Esophagus squamous epithelium (tissue), 5 donors: ENCODE measurements at regions not wholly inside any gene's neighbourhood (a gene's known extent, or its start where the extent isn't known, plus 50 kb on each side); places are given as distances from the start of the nearest gene placed in this dataset.

Experiments used
- DNase-seq: peaks from one replicate; lab custom pipeline; 2025; lab: John Stamatoyannopoulos, UW
- H3K27ac ChIP-seq, 4 donors: fragments of 200-600 bp; sonication (generic); one replicate each; pipeline ENCODE4 v1.5.1; 2016 to 2019; ENCODE audit warnings: mild to moderate bottlenecking in 1 of 4
- H3K27me3 ChIP-seq, 4 donors: fragments of 200-600 bp; sonication (generic); 1 replicate in 3 of 4; 2 replicates in 1 of 4; pipeline versions ENCODE4 v1.5.1 to v1.6.0; 2017 to 2021; ENCODE audit warnings: antibody characterized with exemption in 1 of 4
- H3K36me3 ChIP-seq, 3 donors: fragments of 200-600 bp; sonication (generic); one replicate each; pipeline ENCODE4 v1.5.1; 2016 to 2019
- H3K4me1 ChIP-seq, 3 donors: fragments of 200-600 bp; sonication (generic); one replicate each; pipeline ENCODE4 v1.5.1; 2017 to 2019
- H3K4me3 ChIP-seq, 4 donors: fragments of 200-600 bp; sonication (generic); 1 replicate in 3 of 4; 2 replicates in 1 of 4; pipeline ENCODE4 v1.5.1; 2016 to 2019; ENCODE audit warnings: mild to moderate bottlenecking in 2 of 4, moderate library complexity in 1 of 4
- H3K9me3 ChIP-seq, 3 donors: fragments of 200-600 bp; sonication (generic); one replicate each; pipeline ENCODE4 v1.5.1; 2016 to 2019
- CTCF ChIP-seq, 6 experiments: fragments of 450-650 bp in 4 of 6; fragments of 200-600 bp in 2 of 6; sonication (generic) in 2 of 6; IDR thresholded peaks; one replicate each; pipeline ENCODE4 v1.5.1; 2016 to 2019; ENCODE audit warnings: antibody characterized with exemption in 6 of 6, mild to moderate bottlenecking in 4 of 6, moderate library complexity in 4 of 6
- POLR2A ChIP-seq, 4 donors: fragments of 450-650 bp; IDR thresholded peaks; one replicate each; pipeline ENCODE4 v1.6.1; 2017; ENCODE audit warnings: antibody characterized with exemption in 4 of 4, mild to moderate bottlenecking in 4 of 4, moderate library complexity in 3 of 4
- WGBS, 2 donors: methylation state at CpG; one replicate each; pipeline ENCODE4 v1.1.5; 2018; 5-methylcytosine and 5-hydroxymethylcytosine counted together
- intact Hi-C: fragments of 100-400 bp; cut with DNase I; formaldehyde crosslinking; loops from one replicate; pipeline ENCODE4 v1.15.0; 2022
- donor health status: DM: yes; HTN: yes; CAD: no.

- no peaks in the 10 kb centered on the region for H3K9me3 ChIP-seq
- H3K27me3 ChIP-seq = no peaks in the 10 kb centered on the region
- no peaks in the 10 kb centered on the region for H3K36me3 ChIP-seq
- intact Hi-C loops = no loop called here
- TF ChIP-seq CTCF (IDR thresholded peaks at IDR 0.05) = no peak
- TF ChIP-seq POLR2A (IDR thresholded peaks at IDR 0.05) = no peak
- H3K4me1 ChIP-seq = no peaks in the 10 kb centered on the region
- no peak for DNase-seq
- no peak overlapping the region for H3K4me3 ChIP-seq
- 75 to 81% methylated on average over 8 to 10 of the region's 10 CpGs for WGBS, 2 donors
- H3K27ac ChIP-seq = no peak overlapping the region
Measured at GRCh38 chr14:29150659-29151058, 384.1 kb downstream of the FOXG1 start.

GRCh38 chr14:29156096-29156495, 389.5 kb downstream of the FOXG1 start:
- Histone ChIP-seq H3K27me3 (no peaks in the 10 kb centered on the region), H3K27ac (no peak overlapping the region), H3K4me1 (no peaks in the 10 kb centered on the region), H3K9me3 (no peaks in the 10 kb centered on the region), H3K4me3 (no peak overlapping the region), H3K36me3 (no peaks in the 10 kb centered on the region)
- intact Hi-C loops = no loop called here
- TF ChIP-seq POLR2A (IDR thresholded peaks at IDR 0.05) (no peak), CTCF (IDR thresholded peaks at IDR 0.05) (no peak)
- no peak for DNase-seq

GRCh38 chr14:29161593-29161992, 395.0 kb downstream of the FOXG1 start:
- Histone ChIP-seq H3K9me3 (no peaks in the 10 kb centered on the region), H3K36me3 (no peaks in the 10 kb centered on the region), H3K27me3 (no peaks in the 10 kb centered on the region), H3K4me1 (no peaks in the 10 kb centered on the region), H3K27ac (no peak overlapping the region), H3K4me3 (no peak overlapping the region)
- no peak for DNase-seq
- WGBS, 2 donors = 52 to 55% methylated on average over 4 of the region's 4 CpGs
- intact Hi-C loops = no loop called here
- no peak for TF ChIP-seq CTCF (IDR thresholded peaks at IDR 0.05)
- no peak for TF ChIP-seq POLR2A (IDR thresholded peaks at IDR 0.05)

GRCh38 chr14:29163109-29163508, 396.5 kb downstream of the FOXG1 start:
- H3K27ac ChIP-seq = no peak overlapping the region
- H3K4me3 ChIP-seq = no peak overlapping the region
- DNase-seq = no peak
- H3K27me3 ChIP-seq = no peaks in the 10 kb centered on the region
- H3K36me3 ChIP-seq = no peaks in the 10 kb centered on the region
- TF ChIP-seq POLR2A (IDR thresholded peaks at IDR 0.05) (no peak), CTCF (IDR thresholded peaks at IDR 0.05) (no peak)
- intact Hi-C loops = no loop called here
- 24 to 30% methylated on average over 2 of the region's 2 CpGs for WGBS, 2 donors
- no peaks in the 10 kb centered on the region for H3K9me3 ChIP-seq
- no peaks in the 10 kb centered on the region for H3K4me1 ChIP-seq

- Histone ChIP-seq H3K27me3 (no peaks in the 10 kb centered on the region), H3K9me3 (no peaks in the 10 kb centered on the region), H3K36me3 (no peaks in the 10 kb centered on the region), H3K4me3 (no peak overlapping the region), H3K4me1 (no peaks in the 10 kb centered on the region), H3K27ac (no peak overlapping the region)
- WGBS, 2 donors = 13 to 19% methylated on average over 1 of the region's 1 CpG
- intact Hi-C loops = no loop called here
- no peak for DNase-seq
- TF ChIP-seq CTCF (IDR thresholded peaks at IDR 0.05) = no peak
Measured at GRCh38 chr14:29165431-29165830, 398.8 kb downstream of the FOXG1 start.
